ENCODE measurements at regions not wholly inside any gene's neighbourhood (a gene's known extent, or its start where the extent isn't known, plus 50 kb on each side); places are given as distances from the start of the nearest gene placed in this dataset.

DNA sequence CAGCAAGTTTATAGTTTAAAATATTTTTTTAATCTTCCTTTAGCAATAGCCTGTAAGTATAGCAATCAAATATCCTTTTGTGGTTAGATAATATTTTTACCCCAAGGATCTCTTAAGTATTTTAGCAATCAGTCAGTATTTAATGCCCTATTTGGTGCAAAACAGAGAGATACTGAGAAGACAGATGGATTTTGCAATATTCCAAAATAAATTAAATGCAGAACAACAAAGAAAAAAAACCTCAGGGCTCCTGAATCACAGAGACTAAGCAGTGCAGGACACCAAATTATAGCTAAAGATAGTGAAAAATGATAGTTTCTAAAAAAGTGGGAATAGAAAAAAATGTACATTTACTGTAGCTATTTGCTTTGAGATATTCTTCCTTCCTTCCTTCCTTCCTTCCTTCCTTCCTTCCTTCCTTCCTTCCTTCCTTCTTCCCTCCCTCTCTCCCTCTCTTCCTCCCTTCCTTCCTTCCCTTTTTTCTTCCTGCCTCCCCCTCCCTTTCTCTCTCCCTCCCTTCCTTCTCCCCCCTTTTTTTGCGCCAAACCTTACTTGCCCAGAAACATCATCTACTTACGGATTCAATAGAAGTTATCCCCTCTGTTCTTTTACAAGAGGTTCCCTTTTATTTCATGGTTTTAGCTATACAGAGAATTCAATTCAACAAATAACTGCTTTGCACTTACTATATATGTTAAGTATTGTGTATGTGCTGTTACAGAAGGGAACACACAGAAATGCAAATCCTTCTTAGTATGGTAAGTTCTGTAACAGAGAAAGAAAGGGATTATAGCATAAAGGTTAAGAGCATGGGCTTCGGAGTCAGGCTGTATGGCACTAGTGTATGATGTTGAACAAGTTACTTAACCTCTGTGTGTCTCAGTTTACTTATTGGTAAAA, 219.0 kb downstream of the CPE start:
- Histone ChIP-seq H4K20me1 (ENCODE audit: control insufficient read depth, insufficient read depth, insufficient read length) (no peaks in the 10 kb centered on the region), H4K8ac (replicated peaks; ENCODE audit: insufficient read length, low read depth, low read length) (no peak overlapping the region)
- TF ChIP-seq, protein P1, sequence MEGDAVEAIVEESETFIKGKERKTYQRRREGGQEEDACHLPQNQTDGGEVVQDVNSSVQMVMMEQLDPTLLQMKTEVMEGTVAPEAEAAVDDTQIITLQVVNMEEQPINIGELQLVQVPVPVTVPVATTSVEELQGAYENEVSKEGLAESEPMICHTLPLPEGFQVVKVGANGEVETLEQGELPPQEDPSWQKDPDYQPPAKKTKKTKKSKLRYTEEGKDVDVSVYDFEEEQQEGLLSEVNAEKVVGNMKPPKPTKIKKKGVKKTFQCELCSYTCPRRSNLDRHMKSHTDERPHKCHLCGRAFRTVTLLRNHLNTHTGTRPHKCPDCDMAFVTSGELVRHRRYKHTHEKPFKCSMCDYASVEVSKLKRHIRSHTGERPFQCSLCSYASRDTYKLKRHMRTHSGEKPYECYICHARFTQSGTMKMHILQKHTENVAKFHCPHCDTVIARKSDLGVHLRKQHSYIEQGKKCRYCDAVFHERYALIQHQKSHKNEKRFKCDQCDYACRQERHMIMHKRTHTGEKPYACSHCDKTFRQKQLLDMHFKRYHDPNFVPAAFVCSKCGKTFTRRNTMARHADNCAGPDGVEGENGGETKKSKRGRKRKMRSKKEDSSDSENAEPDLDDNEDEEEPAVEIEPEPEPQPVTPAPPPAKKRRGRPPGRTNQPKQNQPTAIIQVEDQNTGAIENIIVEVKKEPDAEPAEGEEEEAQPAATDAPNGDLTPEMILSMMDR (conservative IDR thresholded peaks at IDR 0.05): no peak

More for the DNA sequence above, 219.0 kb downstream of the CPE start:
- no CpG with 5 or more reads among the region's 3 CpGs for WGBS (ENCODE audit: extremely low coverage, insufficient read length, low lambda C conversion rate)
- Histone ChIP-seq H3K18ac (ENCODE audit: insufficient read length, low read depth, low read length) (no peak overlapping the region), H3K4me2 (ENCODE audit: insufficient read depth, insufficient read length, low read length) (no peak overlapping the region), H3K23ac (ENCODE audit: insufficient read length, low read depth, low read length) (no peak overlapping the region), H3T11ph (ENCODE audit: low read length) (no peak overlapping the region), H4K91ac (ENCODE audit: insufficient read length, low read depth, low read length) (no peak overlapping the region), H3K9me3 (ENCODE audit: control insufficient read depth, low read depth, low read length) (no peaks in the 10 kb centered on the region), H2BK5ac (ENCODE audit: insufficient read length, low read length) (no peak overlapping the region), H3K4me1 (ENCODE audit: insufficient read depth, low read length) (no peaks in the 10 kb centered on the region), H2AK5ac (ENCODE audit: insufficient read length, low read length) (no peak overlapping the region), H3K79me1 (ENCODE audit: insufficient read depth, low read depth, low read length, poor library complexity, severe bottlenecking) (no peaks in the 10 kb centered on the region), H2BK20ac (ENCODE audit: low read depth, low read length, poor library complexity, severe bottlenecking) (no peak overlapping the region), H3K4ac (ENCODE audit: low read depth, low read length) (no peak overlapping the region), H2BK15ac (ENCODE audit: low read depth, low read length) (no peak overlapping the region), H3K79me2 (ENCODE audit: insufficient read depth, low read length) (no peaks in the 10 kb centered on the region), H2BK120ac (ENCODE audit: low read depth, low read length, poor library complexity, severe bottlenecking) (no peak overlapping the region), H4K5ac (ENCODE audit: insufficient read length, low read depth, low read length) (no peak overlapping the region), H3K56ac (ENCODE audit: insufficient read length, low read depth, low read length) (no peak overlapping the region), H2AFZ (ENCODE audit: low read length) (no peak overlapping the region), H3K9ac (ENCODE audit: extremely low read depth, insufficient read length, low read length) (no peak overlapping the region), H3K27ac (ENCODE audit: insufficient read length, low read depth, low read length) (no peak overlapping the region), H3K14ac (ENCODE audit: insufficient read depth, low read length) (no peak overlapping the region), H2BK12ac (ENCODE audit: insufficient read length, low read depth, low read length) (no peak overlapping the region), H3K27me3 (ENCODE audit: insufficient read depth, low read length) (no peaks in the 10 kb centered on the region), H3K23me2 (ENCODE audit: insufficient read length, low read depth, low read length, poor library complexity, severe bottlenecking) (no peaks in the 10 kb centered on the region)
- Mint-ChIP-seq H3K36me3 (ENCODE audit: insufficient read depth in 1 of 3, low read depth in 3 of 3) (no peaks in the 10 kb centered on the region), H3K27ac (no peak overlapping the region), H3K4me3 (no peak overlapping the region), H3K4me1 (no peaks in the 10 kb centered on the region), H3K9me3 (no peaks in the 10 kb centered on the region), H3K27me3 (ENCODE audit: low read depth) (no peaks in the 10 kb centered on the region)
- DNase-seq: no peak

Data from H9 (cell line).